Mucosa of descending colon (tissue), 3 donors: ENCODE measurements at regions not wholly inside any gene's neighbourhood (a gene's known extent, or its start where the extent isn't known, plus 50 kb on each side); places are given as distances from the start of the nearest gene placed in this dataset.

Experiments used
- ATAC-seq: fragments of 200-7000 bp; cut with Tn5 transposase; one replicate; pipeline ENCODE4 v1.9.1; 2020; ENCODE audit warnings: mild to moderate bottlenecking, moderate library complexity
- DNase-seq, 3 donors: peaks; one replicate each; pipeline ENCODE4 v3.0.0-alpha.2; 2020
- H3K36me3 ChIP-seq: fragments of 200-600 bp; one replicate; pipeline ENCODE4 v1.8.0; 2021; ENCODE audit warnings: low read depth, mild to moderate bottlenecking
- H3K4me1 ChIP-seq: fragments of 200-600 bp; one replicate; pipeline ENCODE4 v1.8.0; 2021; ENCODE audit warnings: low read depth, mild to moderate bottlenecking
- H3K4me3 ChIP-seq: fragments of 200-600 bp; one replicate; pipeline ENCODE4 v1.8.0; 2021; ENCODE audit warnings: mild to moderate bottlenecking
- H3K9me3 ChIP-seq: fragments of 200-600 bp; one replicate; pipeline ENCODE4 v1.8.0; 2021; ENCODE audit warnings: mild to moderate bottlenecking
- intact Hi-C, 2 donors: fragments of 100-400 bp; cut with DNase I in 1 of 2; cut with micrococcal nuclease in 1 of 2; formaldehyde crosslinking; loops; one replicate each; pipeline versions ENCODE4 v1.11.0 to v1.11.1; 2022; cut with DNase I, micrococcal nuclease
- TF ChIP-seq, protein P1 (sequence below): fragments of 200-600 bp; IDR thresholded peaks from one replicate; pipeline ENCODE4 v1.8.0; 2022; ENCODE audit warnings: antibody characterized with exemption, mild to moderate bottlenecking
- donor health status: DM: no; HTN: no; CAD: no; lungs with moderate emphysema.
- donor health status: DM: no; HTN: no; CAD: no.
- donor health status: DM: no; HTN: yes; CAD: no.

GRCh38 chr20:51085769-51086168 is 62.9 kb upstream of the KCNG1 start:
- ATAC-seq: no peak
- intact Hi-C loops: no loop called here
- no peak overlapping the region for H3K4me3 ChIP-seq
- no peaks in the 10 kb centered on the region for H3K9me3 ChIP-seq
- no peaks in the 10 kb centered on the region for H3K36me3 ChIP-seq
- no peaks in the 10 kb centered on the region for H3K4me1 ChIP-seq
- no peak for DNase-seq
- TF ChIP-seq, protein P1, sequence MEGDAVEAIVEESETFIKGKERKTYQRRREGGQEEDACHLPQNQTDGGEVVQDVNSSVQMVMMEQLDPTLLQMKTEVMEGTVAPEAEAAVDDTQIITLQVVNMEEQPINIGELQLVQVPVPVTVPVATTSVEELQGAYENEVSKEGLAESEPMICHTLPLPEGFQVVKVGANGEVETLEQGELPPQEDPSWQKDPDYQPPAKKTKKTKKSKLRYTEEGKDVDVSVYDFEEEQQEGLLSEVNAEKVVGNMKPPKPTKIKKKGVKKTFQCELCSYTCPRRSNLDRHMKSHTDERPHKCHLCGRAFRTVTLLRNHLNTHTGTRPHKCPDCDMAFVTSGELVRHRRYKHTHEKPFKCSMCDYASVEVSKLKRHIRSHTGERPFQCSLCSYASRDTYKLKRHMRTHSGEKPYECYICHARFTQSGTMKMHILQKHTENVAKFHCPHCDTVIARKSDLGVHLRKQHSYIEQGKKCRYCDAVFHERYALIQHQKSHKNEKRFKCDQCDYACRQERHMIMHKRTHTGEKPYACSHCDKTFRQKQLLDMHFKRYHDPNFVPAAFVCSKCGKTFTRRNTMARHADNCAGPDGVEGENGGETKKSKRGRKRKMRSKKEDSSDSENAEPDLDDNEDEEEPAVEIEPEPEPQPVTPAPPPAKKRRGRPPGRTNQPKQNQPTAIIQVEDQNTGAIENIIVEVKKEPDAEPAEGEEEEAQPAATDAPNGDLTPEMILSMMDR: no peak

DNA sequence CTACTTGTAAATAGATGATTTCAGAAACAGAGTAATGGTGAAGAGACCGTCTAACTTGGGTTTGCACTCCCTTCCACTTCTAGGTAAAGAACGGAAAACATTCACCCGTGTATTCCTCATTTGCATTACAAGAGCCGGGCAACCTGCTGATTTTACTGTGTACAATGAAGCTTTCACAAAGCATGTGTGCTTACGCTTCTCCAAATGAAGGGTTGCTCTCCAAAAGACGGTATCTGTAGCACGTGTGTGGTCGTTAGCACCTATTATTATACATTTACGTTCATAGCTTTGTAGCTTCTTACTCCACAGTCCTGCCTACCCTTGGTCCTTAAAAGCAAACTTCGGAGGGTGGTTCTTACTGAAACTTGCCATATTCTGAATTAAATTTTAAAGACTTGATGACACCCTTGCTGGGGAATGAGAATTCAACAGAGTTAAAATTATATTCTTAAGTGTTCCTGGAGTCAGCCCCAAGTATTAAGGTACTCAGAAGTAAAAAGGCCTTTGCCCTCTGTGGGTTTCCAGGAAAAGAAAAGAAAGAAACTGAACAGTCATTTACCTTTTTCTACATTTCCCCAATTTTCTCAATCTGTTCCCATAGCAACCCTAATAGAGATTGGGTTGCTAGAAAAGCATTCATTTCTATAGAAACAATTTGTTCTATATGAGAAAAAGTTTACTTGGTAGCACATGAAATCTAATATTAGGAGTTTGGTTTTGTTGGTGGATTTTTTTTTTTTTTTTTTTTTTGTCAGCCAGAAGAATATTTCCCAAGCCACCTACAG is 61.9 kb upstream of the KCNG1 start:
- H3K4me3 ChIP-seq: no peak overlapping the region
- intact Hi-C loops: no loop called here
- TF ChIP-seq, protein P1: no peak
- no peak for ATAC-seq
- no peaks in the 10 kb centered on the region for H3K9me3 ChIP-seq
- no peaks in the 10 kb centered on the region for H3K4me1 ChIP-seq
- DNase-seq: no peak
- H3K36me3 ChIP-seq: no peaks in the 10 kb centered on the region

DNA sequence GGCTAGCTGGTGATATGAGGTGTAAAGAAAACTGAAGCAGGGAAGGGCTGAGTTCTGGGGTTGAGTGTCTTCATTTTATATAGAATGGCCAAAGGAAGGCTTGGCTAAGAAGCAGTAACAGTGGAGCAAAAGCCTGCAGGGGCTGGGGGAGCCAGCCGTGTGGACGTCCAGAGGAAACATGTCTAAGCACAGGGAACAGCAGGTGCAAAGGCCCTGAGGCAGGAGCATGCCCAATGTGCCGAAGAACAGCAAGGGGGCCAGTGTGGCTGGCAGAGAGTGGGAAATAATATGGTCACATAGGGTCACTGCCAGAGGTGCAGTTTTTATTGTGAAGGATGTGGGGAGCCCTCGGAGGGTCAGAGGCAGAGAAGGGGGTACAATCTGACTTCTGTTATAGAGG is 60.5 kb upstream of the KCNG1 start:
- intact Hi-C loops: no loop called here
- no peaks in the 10 kb centered on the region for H3K4me1 ChIP-seq
- H3K4me3 ChIP-seq: no peak overlapping the region
- TF ChIP-seq, protein P1: no peak
- H3K36me3 ChIP-seq: no peaks in the 10 kb centered on the region
- ATAC-seq (no peak), DNase-seq (no peak)
- H3K9me3 ChIP-seq: no peaks in the 10 kb centered on the region

DNA sequence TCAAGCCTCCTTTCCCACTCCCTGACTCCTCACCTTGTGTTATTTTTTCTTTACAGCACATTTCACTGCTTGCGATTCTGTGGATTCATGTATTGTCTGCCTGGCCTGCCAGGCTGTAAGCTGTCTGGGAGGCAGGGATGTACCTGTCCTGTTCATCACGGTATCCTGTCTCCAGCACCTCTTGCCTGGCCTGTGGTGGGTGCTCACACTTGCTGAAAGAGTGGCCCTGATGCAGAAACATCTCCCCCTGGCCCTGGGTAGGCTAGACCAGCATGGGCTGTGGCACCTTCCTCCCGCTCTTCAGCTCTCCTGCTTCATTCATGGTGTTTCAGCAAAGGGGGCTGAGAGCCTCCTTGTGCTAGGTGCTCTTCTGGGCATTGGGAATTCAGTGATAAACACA is 60.1 kb upstream of the KCNG1 start:
- ATAC-seq: no peak
- intact Hi-C loops: no loop called here

DNA sequence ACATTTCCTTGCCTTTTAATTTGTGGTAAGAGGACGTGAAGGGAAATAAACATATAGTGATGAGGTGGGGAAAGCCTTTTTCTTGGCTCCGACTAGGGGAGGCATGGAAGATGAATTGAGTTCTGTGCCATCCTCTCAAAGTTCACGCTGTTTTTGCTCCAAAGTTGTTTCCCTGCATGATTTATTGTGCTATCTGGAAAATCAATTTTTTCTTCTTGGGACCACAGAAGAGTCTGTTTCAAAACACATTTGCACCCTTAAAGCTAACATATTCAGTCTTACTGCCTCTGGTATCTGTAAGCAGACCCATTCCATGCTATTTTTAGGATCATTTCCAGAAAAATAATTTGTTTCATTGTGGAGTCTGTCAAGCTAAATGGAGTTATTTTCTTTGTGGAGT is 57.6 kb upstream of the KCNG1 start:
- TF ChIP-seq, protein P1: no peak
- intact Hi-C loops: no loop called here
- Histone ChIP-seq H3K4me3 (no peak overlapping the region), H3K36me3 (no peaks in the 10 kb centered on the region), H3K4me1 (no peaks in the 10 kb centered on the region), H3K9me3 (no peaks in the 10 kb centered on the region)
- DNase-seq (no peak), ATAC-seq (no peak)

More for the DNA sequence above, 60.1 kb upstream of the KCNG1 start:
- no peaks in the 10 kb centered on the region for H3K9me3 ChIP-seq
- H3K36me3 ChIP-seq: no peaks in the 10 kb centered on the region
- H3K4me1 ChIP-seq: no peaks in the 10 kb centered on the region
- H3K4me3 ChIP-seq: no peak overlapping the region
- TF ChIP-seq, protein P1: no peak
- DNase-seq: no peak
